ENCODE measurements at regions not wholly inside any gene's neighbourhood (a gene's known extent, or its start where the extent isn't known, plus 50 kb on each side); places are given as distances from the start of the nearest gene placed in this dataset.

DNA sequence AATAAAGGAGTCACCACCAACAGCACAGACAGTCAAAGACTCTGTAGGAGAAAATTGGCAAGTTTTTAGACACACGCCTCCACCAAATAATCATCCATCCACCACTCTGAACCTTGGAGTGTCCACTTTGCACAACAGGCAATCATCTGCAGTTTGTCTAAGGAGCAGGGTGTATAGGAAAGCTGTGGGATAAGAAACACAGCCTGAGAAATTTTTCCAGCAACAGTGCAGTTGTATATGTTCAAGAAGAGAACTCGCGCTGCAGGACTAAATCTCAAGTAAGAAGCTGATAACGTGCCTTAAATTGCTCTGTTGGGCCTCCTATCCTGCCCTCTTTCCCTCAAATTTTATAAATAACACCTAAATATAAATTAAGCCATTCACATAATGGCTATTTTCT is 136.7 kb upstream of the PPARGC1A start:
- no peak for TF ChIP-seq POLR2A (IDR thresholded peaks at IDR 0.05)
- TF ChIP-seq, protein P1, sequence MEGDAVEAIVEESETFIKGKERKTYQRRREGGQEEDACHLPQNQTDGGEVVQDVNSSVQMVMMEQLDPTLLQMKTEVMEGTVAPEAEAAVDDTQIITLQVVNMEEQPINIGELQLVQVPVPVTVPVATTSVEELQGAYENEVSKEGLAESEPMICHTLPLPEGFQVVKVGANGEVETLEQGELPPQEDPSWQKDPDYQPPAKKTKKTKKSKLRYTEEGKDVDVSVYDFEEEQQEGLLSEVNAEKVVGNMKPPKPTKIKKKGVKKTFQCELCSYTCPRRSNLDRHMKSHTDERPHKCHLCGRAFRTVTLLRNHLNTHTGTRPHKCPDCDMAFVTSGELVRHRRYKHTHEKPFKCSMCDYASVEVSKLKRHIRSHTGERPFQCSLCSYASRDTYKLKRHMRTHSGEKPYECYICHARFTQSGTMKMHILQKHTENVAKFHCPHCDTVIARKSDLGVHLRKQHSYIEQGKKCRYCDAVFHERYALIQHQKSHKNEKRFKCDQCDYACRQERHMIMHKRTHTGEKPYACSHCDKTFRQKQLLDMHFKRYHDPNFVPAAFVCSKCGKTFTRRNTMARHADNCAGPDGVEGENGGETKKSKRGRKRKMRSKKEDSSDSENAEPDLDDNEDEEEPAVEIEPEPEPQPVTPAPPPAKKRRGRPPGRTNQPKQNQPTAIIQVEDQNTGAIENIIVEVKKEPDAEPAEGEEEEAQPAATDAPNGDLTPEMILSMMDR (IDR thresholded peaks at IDR 0.05), result no peak
